Aorta (tissue), 5 donors: ENCODE measurements at regions not wholly inside any gene's neighbourhood (a gene's known extent, or its start where the extent isn't known, plus 50 kb on each side); places are given as distances from the start of the nearest gene placed in this dataset.
"Not testable (repeated sequence)": the region's sequence is repeated elsewhere in the genome, so short reads cannot be mapped to it uniquely, and the experiment has no call there.

Source experiments
- ATAC-seq: fragments of 200-7000 bp; cut with Tn5 transposase; one replicate; pipeline ENCODE4 v1.9.1; 2022; ENCODE audit warnings: moderate library complexity; ENCODE audit not compliant: low FRiP score
- DNase-seq, 2 donors: peaks; one replicate each; pipeline ENCODE4 v3.0.0-alpha.2; 2020
- H3K27ac ChIP-seq, 2 donors: one replicate each; pipeline ENCODE4 v1.5.1; 2013; ENCODE audit warnings: low read length in 2 of 2, mild to moderate bottlenecking in 2 of 2, moderate library complexity in 2 of 2, control low read depth in 1 of 2, inconsistent platforms in 1 of 2, low read depth in 1 of 2
- H3K27me3 ChIP-seq, 2 donors: one replicate each; pipeline ENCODE4 v1.6.1; 2013; ENCODE audit warnings: control low read depth in 1 of 2, low read length in 1 of 2, mild to moderate bottlenecking in 1 of 2, moderate library complexity in 1 of 2; ENCODE audit not compliant: insufficient read depth in 2 of 2, control insufficient read depth in 1 of 2
- H3K36me3 ChIP-seq, 2 donors: one replicate each; pipeline ENCODE4 v1.6.1; 2013; ENCODE audit warnings: control low read depth in 1 of 2, low read length in 1 of 2, mild to moderate bottlenecking in 1 of 2; ENCODE audit not compliant: insufficient read depth in 2 of 2, control insufficient read depth in 1 of 2
- H3K4me1 ChIP-seq, 2 donors: one replicate each; pipeline ENCODE4 v1.6.1; 2013; ENCODE audit warnings: low read length in 2 of 2, control low read depth in 1 of 2, mild to moderate bottlenecking in 1 of 2, moderate library complexity in 1 of 2; ENCODE audit not compliant: insufficient read depth in 2 of 2, control insufficient read depth in 1 of 2
- H3K4me3 ChIP-seq, 2 donors: one replicate each; pipeline ENCODE4 v1.5.1; 2013; ENCODE audit warnings: low read length in 2 of 2, control low read depth in 1 of 2, mild to moderate bottlenecking in 1 of 2
- H3K9me3 ChIP-seq: one replicate; pipeline ENCODE4 v1.6.1; 2013; ENCODE audit warnings: mild to moderate bottlenecking, low read length; ENCODE audit not compliant: control insufficient read depth
- WGBS, 2 donors: extraction: QIAGEN DNeasy Blood & Tissue Kit; methylation state at CpG; one replicate each; pipeline ENCODE4 v1.1.7; 2013; 5-methylcytosine and 5-hydroxymethylcytosine counted together
- intact Hi-C, 2 donors: fragments of 100-400 bp; cut with DNase I; formaldehyde crosslinking; loops; one replicate each; pipeline versions ENCODE4 v1.14.2 to v1.15.0; 2022
- donor health status: healthy with polysubstance abuse.
- donor health status: Bipolar disorder and iron deficiency.
- donor health status: DM: no; HTN: no; CAD: no.
- donor health status: DM: no; HTN: no; CAD: no.
- donor health status: DM: yes; HTN: yes; CAD: no.

GRCh38 chr2:101625814-101626213 lies 71.7 kb upstream of the MAP4K4 start:
- H3K4me1 ChIP-seq, intact Hi-C loops, H3K9me3 ChIP-seq, H3K27ac ChIP-seq, H3K27me3 ChIP-seq, H3K36me3 ChIP-seq, DNase-seq, ATAC-seq, H3K4me3 ChIP-seq: not testable (repeated sequence)
- WGBS, 2 donors = 94 to 95% methylated on average over 8 of the region's 8 CpGs

- Histone ChIP-seq H3K36me3 (no peaks in the 10 kb centered on the region), H3K27ac (no peak overlapping the region), H3K27me3 (no peaks in the 10 kb centered on the region), H3K4me1 (no peaks in the 10 kb centered on the region), H3K9me3 (no peaks in the 10 kb centered on the region), H3K4me3 (no peak overlapping the region)
- DNase-seq (no peak), ATAC-seq (no peak)
- WGBS, 2 donors = 91 to 94% methylated on average over 7 of the region's 7 CpGs
- intact Hi-C loops = no loop called here
These were observed 72.1 kb upstream of the MAP4K4 start for GRCh38 chr2:101625387-101625786.

- WGBS, 2 donors = 94 to 96% methylated on average over 14 of the region's 14 CpGs
- Histone ChIP-seq H3K4me1 (no peaks in the 10 kb centered on the region), H3K4me3 (no peak overlapping the region), H3K27ac (no peak overlapping the region), H3K36me3 (no peaks in the 10 kb centered on the region), H3K9me3 (no peaks in the 10 kb centered on the region), H3K27me3 (no peaks in the 10 kb centered on the region)
- no peak for ATAC-seq
- intact Hi-C loops = no loop called here
- no peak for DNase-seq
These were observed 72.7 kb upstream of the MAP4K4 start for GRCh38 chr2:101624706-101625332.

- Histone ChIP-seq H3K4me3 (no peak overlapping the region), H3K27ac (no peak overlapping the region), H3K9me3 (no peaks in the 10 kb centered on the region), H3K36me3 (no peaks in the 10 kb centered on the region), H3K27me3 (no peaks in the 10 kb centered on the region), H3K4me1 (no peaks in the 10 kb centered on the region)
- WGBS, 2 donors = 73 to 79% methylated on average over 5 of the region's 5 CpGs
- intact Hi-C loops = no loop called here
- ATAC-seq (no peak), DNase-seq (no peak)
These were observed 74.4 kb upstream of the MAP4K4 start for GRCh38 chr2:101623031-101623521.

GRCh38 chr2:101622210-101623030 lies 75.1 kb upstream of the MAP4K4 start:
- no peaks in the 10 kb centered on the region for H3K36me3 ChIP-seq
- H3K4me1 ChIP-seq = no peaks in the 10 kb centered on the region
- DNase-seq (no peak), ATAC-seq (no peak)
- WGBS, 2 donors = 83 to 85% methylated on average over 16 of the region's 16 CpGs
- no peaks in the 10 kb centered on the region for H3K9me3 ChIP-seq
- H3K27ac ChIP-seq = no peak overlapping the region
- H3K27me3 ChIP-seq = no peaks in the 10 kb centered on the region
- no peak overlapping the region for H3K4me3 ChIP-seq
- intact Hi-C loops = no loop called here

GRCh38 chr2:101619191-101619591 lies 78.3 kb upstream of the MAP4K4 start:
- Histone ChIP-seq H3K36me3 (no peaks in the 10 kb centered on the region), H3K27me3 (no peaks in the 10 kb centered on the region), H3K4me1 (no peaks in the 10 kb centered on the region), H3K4me3 (no peak overlapping the region), H3K27ac (no peak overlapping the region), H3K9me3 (no peaks in the 10 kb centered on the region)
- 68 to 73% methylated on average over 10 of the region's 10 CpGs for WGBS, 2 donors
- no peak for ATAC-seq
- DNase-seq = peak in 1 of 2 donors; percentile 77
- intact Hi-C loops = no loop called here

- H3K4me1 ChIP-seq = no peaks in the 10 kb centered on the region
- ATAC-seq = no peak
- no peak overlapping the region for H3K4me3 ChIP-seq
- no peak for DNase-seq
- H3K36me3 ChIP-seq = no peaks in the 10 kb centered on the region
- intact Hi-C loops = no loop called here
- H3K27me3 ChIP-seq = no peaks in the 10 kb centered on the region
- no peaks in the 10 kb centered on the region for H3K9me3 ChIP-seq
- H3K27ac ChIP-seq = no peak overlapping the region
- WGBS, 2 donors = 88 to 89% methylated on average over 8 of the region's 8 CpGs
These were observed 79.7 kb upstream of the MAP4K4 start for GRCh38 chr2:101617796-101618195.

- H3K36me3 ChIP-seq = no peaks in the 10 kb centered on the region
- ATAC-seq = no peak
- no peak overlapping the region for H3K4me3 ChIP-seq
- no peak for DNase-seq
- no peaks in the 10 kb centered on the region for H3K4me1 ChIP-seq
- no peaks in the 10 kb centered on the region for H3K9me3 ChIP-seq
- H3K27ac ChIP-seq = no peak overlapping the region
- intact Hi-C loops = no loop called here
- no peaks in the 10 kb centered on the region for H3K27me3 ChIP-seq
- 89 to 90% methylated on average over 8 of the region's 8 CpGs for WGBS, 2 donors
These were observed 80.3 kb upstream of the MAP4K4 start for GRCh38 chr2:101617188-101617587.
